ENCODE measurements at regions not wholly inside any gene's neighbourhood (a gene's known extent, or its start where the extent isn't known, plus 50 kb on each side); places are given as distances from the start of the nearest gene placed in this dataset.

- Histone ChIP-seq H3K4me3 (no peak overlapping the region), H3K9me3 (ENCODE audit: low read depth, low read length) (no peaks in the 10 kb centered on the region), H3K36me3 (ENCODE audit: insufficient read depth, low read length) (no peaks in the 10 kb centered on the region), H3K9ac (ENCODE audit: insufficient read length) (no peak overlapping the region), H3K27ac (no peak overlapping the region)
- DNase-seq (ENCODE audit: low read depth, low spot score): no peak
- TF ChIP-seq EZH2 (IDR thresholded peaks at IDR 0.05): no peak
Observed at GRCh38 chr3:55202326-55202725, 274.5 kb upstream of the LRTM1 start.

- TF ChIP-seq POLR2AphosphoS5 (IDR thresholded peaks at IDR 0.05; ENCODE audit: borderline replicate concordance, low read depth, low read length) (no peak), FOXP2 (optimal IDR thresholded peaks at IDR 0.05; ENCODE audit: control extremely low read depth, extremely low read length, insufficient read depth) (no peak), EZH2 (IDR thresholded peaks at IDR 0.05) (no peak)
- Histone ChIP-seq H3K36me3 (ENCODE audit: insufficient read depth, low read length) (no peaks in the 10 kb centered on the region), H3K9ac (ENCODE audit: insufficient read length) (no peak overlapping the region), H3K4me3 (no peak overlapping the region), H3K9me3 (ENCODE audit: low read depth, low read length) (no peaks in the 10 kb centered on the region), H3K27ac (no peak overlapping the region)
- DNase-seq (ENCODE audit: low read depth, low spot score): no peak
Observed at GRCh38 chr3:55201779-55202178, 273.9 kb upstream of the LRTM1 start.

- Histone ChIP-seq H3K4me3 (no peak overlapping the region), H3K9me3 (ENCODE audit: low read depth, low read length) (no peaks in the 10 kb centered on the region), H3K27ac (no peak overlapping the region), H3K36me3 (ENCODE audit: insufficient read depth, low read length) (no peaks in the 10 kb centered on the region), H3K9ac (ENCODE audit: insufficient read length) (no peak overlapping the region)
- TF ChIP-seq POLR2AphosphoS5 (IDR thresholded peaks at IDR 0.05; ENCODE audit: borderline replicate concordance, low read depth, low read length): no peak
- TF ChIP-seq FOXP2 (optimal IDR thresholded peaks at IDR 0.05; ENCODE audit: control extremely low read depth, extremely low read length, insufficient read depth): no peak
- TF ChIP-seq EZH2 (IDR thresholded peaks at IDR 0.05): no peak
- no peak for DNase-seq (ENCODE audit: low read depth, low spot score)
Observed at GRCh38 chr3:55200906-55201305, 273.0 kb upstream of the LRTM1 start.

GRCh38 chr3:55198554-55198953, 270.7 kb upstream of the LRTM1 start:
- TF ChIP-seq FOXP2 (optimal IDR thresholded peaks at IDR 0.05; ENCODE audit: control extremely low read depth, extremely low read length, insufficient read depth) (no peak), POLR2AphosphoS5 (IDR thresholded peaks at IDR 0.05; ENCODE audit: borderline replicate concordance, low read depth, low read length) (no peak), EZH2 (IDR thresholded peaks at IDR 0.05) (no peak)
- no peak for DNase-seq (ENCODE audit: low read depth, low spot score)
- no peaks in the 10 kb centered on the region for H3K9me3 ChIP-seq (ENCODE audit: low read depth, low read length)
- no peak overlapping the region for H3K4me3 ChIP-seq
- no peak overlapping the region for H3K9ac ChIP-seq (ENCODE audit: insufficient read length)
- H3K36me3 ChIP-seq (ENCODE audit: insufficient read depth, low read length): no peaks in the 10 kb centered on the region
- H3K27ac ChIP-seq: no peak overlapping the region

- no peak for DNase-seq (ENCODE audit: low read depth, low spot score)
- Histone ChIP-seq H3K27ac (no peak overlapping the region), H3K36me3 (ENCODE audit: insufficient read depth, low read length) (no peaks in the 10 kb centered on the region), H3K4me3 (no peak overlapping the region), H3K9ac (ENCODE audit: insufficient read length) (no peak overlapping the region), H3K9me3 (ENCODE audit: low read depth, low read length) (no peaks in the 10 kb centered on the region)
- TF ChIP-seq POLR2AphosphoS5 (IDR thresholded peaks at IDR 0.05; ENCODE audit: borderline replicate concordance, low read depth, low read length) (no peak), EZH2 (IDR thresholded peaks at IDR 0.05) (no peak), FOXP2 (optimal IDR thresholded peaks at IDR 0.05; ENCODE audit: control extremely low read depth, extremely low read length, insufficient read depth) (no peak)
Observed at GRCh38 chr3:55197021-55197420, 269.2 kb upstream of the LRTM1 start.

GRCh38 chr3:55196495-55196894, 268.6 kb upstream of the LRTM1 start:
- Histone ChIP-seq H3K9ac (ENCODE audit: insufficient read length) (no peak overlapping the region), H3K9me3 (ENCODE audit: low read depth, low read length) (no peaks in the 10 kb centered on the region), H3K27ac (no peak overlapping the region), H3K4me3 (no peak overlapping the region), H3K36me3 (ENCODE audit: insufficient read depth, low read length) (no peaks in the 10 kb centered on the region)
- no peak for DNase-seq (ENCODE audit: low read depth, low spot score)
- TF ChIP-seq FOXP2 (optimal IDR thresholded peaks at IDR 0.05; ENCODE audit: control extremely low read depth, extremely low read length, insufficient read depth) (no peak), EZH2 (IDR thresholded peaks at IDR 0.05) (no peak)

GRCh38 chr3:55194376-55194775, 266.5 kb upstream of the LRTM1 start:
- H3K27ac ChIP-seq: no peak overlapping the region
- H3K36me3 ChIP-seq (ENCODE audit: insufficient read depth, low read length): no peaks in the 10 kb centered on the region
- DNase-seq (ENCODE audit: low read depth, low spot score): no peak
- no peak overlapping the region for H3K9ac ChIP-seq (ENCODE audit: insufficient read length)
- H3K9me3 ChIP-seq (ENCODE audit: low read depth, low read length): no peaks in the 10 kb centered on the region
- no peak for TF ChIP-seq FOXP2 (optimal IDR thresholded peaks at IDR 0.05; ENCODE audit: control extremely low read depth, extremely low read length, insufficient read depth)
- no peak for TF ChIP-seq POLR2AphosphoS5 (IDR thresholded peaks at IDR 0.05; ENCODE audit: borderline replicate concordance, low read depth, low read length)
- TF ChIP-seq EZH2 (IDR thresholded peaks at IDR 0.05): no peak
- no peak overlapping the region for H3K4me3 ChIP-seq

GRCh38 chr3:55191911-55192775, 264.3 kb upstream of the LRTM1 start:
- DNase-seq (ENCODE audit: low read depth, low spot score): no peak
- H3K27ac ChIP-seq: no peak overlapping the region
- no peaks in the 10 kb centered on the region for H3K36me3 ChIP-seq (ENCODE audit: insufficient read depth, low read length)
- H3K9ac ChIP-seq (ENCODE audit: insufficient read length): no peak overlapping the region
- TF ChIP-seq EZH2 (IDR thresholded peaks at IDR 0.05) (no peak), FOXP2 (optimal IDR thresholded peaks at IDR 0.05; ENCODE audit: control extremely low read depth, extremely low read length, insufficient read depth) (no peak), POLR2AphosphoS5 (IDR thresholded peaks at IDR 0.05; ENCODE audit: borderline replicate concordance, low read depth, low read length) (no peak)
- H3K4me3 ChIP-seq: no peak overlapping the region
- H3K9me3 ChIP-seq (ENCODE audit: low read depth, low read length): no peaks in the 10 kb centered on the region

GRCh38 chr3:55190331-55190730, 262.5 kb upstream of the LRTM1 start:
- DNase-seq (ENCODE audit: low read depth, low spot score): no peak
- TF ChIP-seq POLR2AphosphoS5 (IDR thresholded peaks at IDR 0.05; ENCODE audit: borderline replicate concordance, low read depth, low read length) (no peak), FOXP2 (optimal IDR thresholded peaks at IDR 0.05; ENCODE audit: control extremely low read depth, extremely low read length, insufficient read depth) (no peak), EZH2 (IDR thresholded peaks at IDR 0.05) (no peak)
- H3K9me3 ChIP-seq (ENCODE audit: low read depth, low read length): no peaks in the 10 kb centered on the region
- H3K36me3 ChIP-seq (ENCODE audit: insufficient read depth, low read length): no peaks in the 10 kb centered on the region
- no peak overlapping the region for H3K27ac ChIP-seq
- no peak overlapping the region for H3K4me3 ChIP-seq
- H3K9ac ChIP-seq (ENCODE audit: insufficient read length): no peak overlapping the region

All from SK-N-MC (cell line).